ENCODE measurements at regions not wholly inside any gene's neighbourhood (a gene's known extent, or its start where the extent isn't known, plus 50 kb on each side); places are given as distances from the start of the nearest gene placed in this dataset.

DNA sequence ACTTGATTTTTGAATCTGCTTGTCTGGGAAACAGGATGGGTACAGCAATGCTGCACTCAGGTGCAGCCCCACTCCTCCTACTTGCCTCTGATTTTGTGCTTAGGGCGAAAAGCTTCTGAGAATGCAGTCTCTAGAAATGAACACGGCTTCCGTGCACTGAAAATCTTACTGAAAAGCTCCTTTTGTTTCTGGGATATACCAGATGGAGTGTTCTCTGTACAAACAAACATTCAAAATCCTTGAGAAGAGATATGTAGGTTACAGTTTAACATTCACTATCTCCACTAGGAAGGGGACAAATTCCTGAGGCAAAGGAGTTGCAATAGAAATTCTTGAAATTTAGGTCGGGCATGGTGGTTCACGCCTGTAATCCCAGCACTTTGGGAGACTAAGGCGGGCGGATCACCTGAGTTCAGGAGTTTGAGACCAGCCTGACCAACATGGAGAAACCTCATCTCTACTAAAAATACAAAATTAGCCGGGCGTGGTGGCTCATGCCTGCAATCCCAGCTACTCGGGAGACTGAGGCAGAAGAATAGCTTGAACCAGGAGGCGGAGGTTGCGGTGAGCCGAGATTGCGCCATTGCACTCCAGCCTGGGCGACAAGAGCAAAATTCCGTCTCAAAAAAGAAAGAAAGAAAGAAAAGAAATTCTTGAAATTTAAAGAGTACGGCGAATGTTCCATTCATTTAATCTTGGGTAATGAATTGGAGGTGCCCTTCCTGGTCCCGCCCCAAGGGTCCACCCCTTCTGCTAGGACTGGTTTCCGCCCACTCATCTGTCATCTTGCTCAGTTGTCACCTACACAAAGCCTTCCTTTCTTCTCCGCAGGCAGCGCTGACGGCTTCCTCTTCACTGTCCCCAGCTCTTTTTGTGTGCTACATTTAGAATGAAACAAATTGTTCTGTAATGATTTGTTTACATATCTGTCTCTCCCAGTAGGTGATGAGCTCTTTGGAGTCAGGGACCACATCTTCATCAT, 92.4 kb downstream of the SOCS6 start (continued):
- TF ChIP-seq ZNF484 (CRISPR knock-in tag; IDR thresholded peaks at IDR 0.05; ENCODE audit: borderline replicate concordance, low read depth): no peak
- no peak for TF ChIP-seq ZNF496 (CRISPR knock-in tag; IDR thresholded peaks at IDR 0.05; ENCODE audit: insufficient replicate concordance)
- peak; percentile 23; the same call in 1 of the 2 replicates for TF ChIP-seq ZNF878 (CRISPR knock-in tag; IDR thresholded peaks at IDR 0.05)
- peak; percentile 2; the same call in 1 of the 2 replicates for TF ChIP-seq STAG1 (CRISPR knock-in tag; IDR thresholded peaks at IDR 0.05)
- TF ChIP-seq REXO4 (CRISPR knock-in tag; IDR thresholded peaks at IDR 0.05; ENCODE audit: borderline replicate concordance): no peak
- TF ChIP-seq POGZ (CRISPR knock-in tag; IDR thresholded peaks at IDR 0.05): peak; percentile 9; the same call in 1 of the 2 replicates
- TF ChIP-seq, protein P1, sequence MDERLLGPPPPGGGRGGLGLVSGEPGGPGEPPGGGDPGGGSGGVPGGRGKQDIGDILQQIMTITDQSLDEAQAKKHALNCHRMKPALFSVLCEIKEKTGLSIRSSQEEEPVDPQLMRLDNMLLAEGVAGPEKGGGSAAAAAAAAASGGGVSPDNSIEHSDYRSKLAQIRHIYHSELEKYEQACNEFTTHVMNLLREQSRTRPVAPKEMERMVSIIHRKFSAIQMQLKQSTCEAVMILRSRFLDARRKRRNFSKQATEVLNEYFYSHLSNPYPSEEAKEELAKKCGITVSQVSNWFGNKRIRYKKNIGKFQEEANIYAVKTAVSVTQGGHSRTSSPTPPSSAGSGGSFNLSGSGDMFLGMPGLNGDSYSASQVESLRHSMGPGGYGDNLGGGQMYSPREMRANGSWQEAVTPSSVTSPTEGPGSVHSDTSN (CRISPR knock-in tag; IDR thresholded peaks at IDR 0.05): peak; percentile 74
- 0 out of 2 replicates have a peak, but pooled peaks have one; percentile 43 for TF ChIP-seq FOXP1 (IDR thresholded peaks at IDR 0.05)
- peak; percentile 37; the same call in 1 of the 2 replicates for TF ChIP-seq FOXP1 (CRISPR knock-in tag; IDR thresholded peaks at IDR 0.05)
- TF ChIP-seq RFXANK (CRISPR knock-in tag; IDR thresholded peaks at IDR 0.05): no peak
- no peak for TF ChIP-seq JUN (CRISPR knock-in tag; IDR thresholded peaks at IDR 0.05)
- TF ChIP-seq, protein P2, sequence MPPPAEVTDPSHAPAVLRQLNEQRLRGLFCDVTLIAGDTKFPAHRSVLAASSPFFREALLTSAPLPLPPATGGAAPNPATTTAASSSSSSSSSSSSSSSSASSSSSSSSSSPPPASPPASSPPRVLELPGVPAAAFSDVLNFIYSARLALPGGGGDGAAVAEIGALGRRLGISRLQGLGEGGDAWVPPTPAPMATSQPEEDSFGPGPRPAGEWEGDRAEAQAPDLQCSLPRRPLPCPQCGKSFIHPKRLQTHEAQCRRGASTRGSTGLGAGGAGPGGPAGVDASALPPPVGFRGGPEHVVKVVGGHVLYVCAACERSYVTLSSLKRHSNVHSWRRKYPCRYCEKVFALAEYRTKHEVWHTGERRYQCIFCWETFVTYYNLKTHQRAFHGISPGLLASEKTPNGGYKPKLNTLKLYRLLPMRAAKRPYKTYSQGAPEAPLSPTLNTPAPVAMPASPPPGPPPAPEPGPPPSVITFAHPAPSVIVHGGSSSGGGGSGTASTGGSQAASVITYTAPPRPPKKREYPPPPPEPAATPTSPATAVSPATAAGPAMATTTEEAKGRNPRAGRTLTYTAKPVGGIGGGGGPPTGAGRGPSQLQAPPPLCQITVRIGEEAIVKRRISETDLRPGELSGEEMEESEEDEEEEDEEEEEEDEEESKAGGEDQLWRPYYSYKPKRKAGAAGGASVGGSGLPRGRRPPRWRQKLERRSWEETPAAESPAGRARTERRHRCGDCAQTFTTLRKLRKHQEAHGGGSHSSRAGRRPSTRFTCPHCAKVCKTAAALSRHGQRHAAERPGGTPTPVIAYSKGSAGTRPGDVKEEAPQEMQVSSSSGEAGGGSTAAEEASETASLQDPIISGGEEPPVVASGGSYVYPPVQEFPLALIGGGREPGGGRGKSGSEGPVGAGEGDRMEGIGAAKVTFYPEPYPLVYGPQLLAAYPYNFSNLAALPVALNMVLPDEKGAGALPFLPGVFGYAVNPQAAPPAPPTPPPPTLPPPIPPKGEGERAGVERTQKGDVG (CRISPR knock-in tag; IDR thresholded peaks at IDR 0.05; ENCODE audit: borderline replicate concordance): no peak
- no peak for TF ChIP-seq TCF12 (IDR thresholded peaks at IDR 0.05)
- TF ChIP-seq TCF12 (CRISPR knock-in tag; IDR thresholded peaks at IDR 0.05): 0 out of 2 replicates have a peak, but pooled peaks have one; percentile 19
- TF ChIP-seq SAP130 (CRISPR knock-in tag; IDR thresholded peaks at IDR 0.05; ENCODE audit: low read depth): peak; percentile 86
- no peak for TF ChIP-seq NR2F2 (IDR thresholded peaks at IDR 0.05; ENCODE audit: borderline replicate concordance, low read depth)
- TF ChIP-seq ZNF232 (CRISPR knock-in tag; IDR thresholded peaks at IDR 0.05; ENCODE audit: borderline replicate concordance): peak; percentile 56; the same call in 1 of the 2 replicates
- no peak for TF ChIP-seq NR2F6 (IDR thresholded peaks at IDR 0.05)
- peak; percentile 34 for TF ChIP-seq NR2F6 (CRISPR knock-in tag; IDR thresholded peaks at IDR 0.05)
- no peak for TF ChIP-seq ZNF354B (CRISPR knock-in tag; IDR thresholded peaks at IDR 0.05)
- TF ChIP-seq ZSCAN9 (CRISPR knock-in tag; IDR thresholded peaks at IDR 0.05; ENCODE audit: borderline replicate concordance): 0 out of 2 replicates have a peak, but pooled peaks have one; percentile 26
- 0 out of 2 replicates have a peak, but pooled peaks have one; percentile 25 for TF ChIP-seq ARID3A (IDR thresholded peaks at IDR 0.05; ENCODE audit: low read depth, low read length)
- no peak for TF ChIP-seq CREB1 (IDR thresholded peaks at IDR 0.05)
- peak; percentile 59; the same call in 1 of the 2 replicates for TF ChIP-seq CREB1 (CRISPR knock-in tag; IDR thresholded peaks at IDR 0.05)
- TF ChIP-seq GTF3A (CRISPR knock-in tag; conservative IDR thresholded peaks at IDR 0.05): no peak
- peak; percentile 63; the same call in 1 of the 2 replicates for TF ChIP-seq ZMYM4 (CRISPR knock-in tag; IDR thresholded peaks at IDR 0.05)
- 0 out of 2 replicates have a peak, but pooled peaks have one; percentile 47 for TF ChIP-seq SMAD3 (CRISPR knock-in tag; IDR thresholded peaks at IDR 0.05)

Data from HepG2 (cell line).